ENCODE measurements at regions not wholly inside any gene's neighbourhood (a gene's known extent, or its start where the extent isn't known, plus 50 kb on each side); places are given as distances from the start of the nearest gene placed in this dataset.

DNA sequence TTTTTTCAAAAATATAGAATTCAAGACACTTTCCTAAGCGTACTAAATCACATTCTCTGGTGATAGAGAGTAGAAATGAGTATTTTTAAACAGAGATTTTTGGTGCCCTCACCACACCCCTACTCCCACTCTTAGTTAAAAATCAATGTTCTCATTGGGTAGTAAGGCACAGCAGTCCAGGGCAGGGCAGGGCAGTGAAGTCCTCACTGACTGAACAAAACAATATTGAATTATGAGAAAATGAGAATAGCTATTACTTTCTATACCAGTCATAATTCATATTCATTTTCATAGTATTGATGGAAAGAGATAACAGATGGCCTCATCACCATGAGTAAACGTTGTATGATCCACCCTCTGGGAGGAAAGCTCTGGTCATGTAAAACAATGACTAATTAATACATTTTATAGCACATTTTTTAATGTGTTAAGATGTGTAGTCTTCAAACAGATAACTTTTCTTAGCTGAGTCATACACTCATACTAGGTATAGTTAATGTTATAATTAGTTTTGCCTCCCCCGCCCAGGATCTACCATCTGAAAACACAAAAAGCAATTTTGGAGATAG is 686.1 kb downstream of the KCNJ3 start:
- DNase-seq, result no peak
- no peak overlapping the region for H3K4me3 Mint-ChIP-seq
- H3K36me3 Mint-ChIP-seq (ENCODE audit: low read depth), result no peaks in the 10 kb centered on the region
- H3K9me3 Mint-ChIP-seq, result no peaks in the 10 kb centered on the region
- no peaks in the 10 kb centered on the region for H3K4me1 Mint-ChIP-seq
- H3K27ac Mint-ChIP-seq, result no peak overlapping the region
- H3K27me3 Mint-ChIP-seq (ENCODE audit: low read depth, poor library complexity), result no peaks in the 10 kb centered on the region
- TF ChIP-seq CTCF (IDR thresholded peaks at IDR 0.05), result no peak

GRCh38 chr2:155382776-155383175 is 684.3 kb downstream of the KCNJ3 start:
- Mint-ChIP-seq H3K4me3 (no peak overlapping the region), H3K27me3 (ENCODE audit: low read depth, poor library complexity) (no peaks in the 10 kb centered on the region), H3K36me3 (ENCODE audit: low read depth) (no peaks in the 10 kb centered on the region), H3K27ac (no peak overlapping the region), H3K9me3 (no peaks in the 10 kb centered on the region), H3K4me1 (no peaks in the 10 kb centered on the region)
- DNase-seq, result no peak
- TF ChIP-seq CTCF (IDR thresholded peaks at IDR 0.05), result no peak

DNA sequence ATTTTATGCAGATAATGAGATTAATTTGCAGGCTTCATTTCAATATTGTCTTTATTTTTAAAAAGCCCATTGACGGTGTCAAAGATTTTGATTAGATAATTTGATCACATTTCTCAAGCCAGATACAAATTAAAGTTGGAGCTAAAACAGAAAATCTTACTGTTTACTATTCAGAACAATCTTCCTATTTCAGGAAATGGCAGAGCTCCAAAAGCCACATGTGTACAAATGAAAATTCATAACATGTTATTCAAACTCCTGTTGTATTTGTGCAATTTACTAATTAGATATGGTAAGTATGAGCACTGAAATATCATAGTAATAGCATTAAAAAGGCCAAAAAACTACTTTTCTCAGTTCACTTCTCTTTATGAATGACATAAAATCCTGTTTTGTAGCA is 682.9 kb downstream of the KCNJ3 start:
- Mint-ChIP-seq H3K27ac (no peak overlapping the region), H3K36me3 (ENCODE audit: low read depth) (no peaks in the 10 kb centered on the region)
- TF ChIP-seq CTCF (IDR thresholded peaks at IDR 0.05), result no peak

GRCh38 chr2:155379494-155379893 is 681.0 kb downstream of the KCNJ3 start:
- Mint-ChIP-seq H3K4me1 (no peaks in the 10 kb centered on the region), H3K27me3 (ENCODE audit: low read depth, poor library complexity) (no peaks in the 10 kb centered on the region)
- TF ChIP-seq CTCF (IDR thresholded peaks at IDR 0.05), result no peak

More for the DNA sequence above, 682.9 kb downstream of the KCNJ3 start:
- H3K4me3 Mint-ChIP-seq, result no peak overlapping the region
- H3K9me3 Mint-ChIP-seq, result no peaks in the 10 kb centered on the region
- DNase-seq, result no peak
- no peaks in the 10 kb centered on the region for H3K27me3 Mint-ChIP-seq (ENCODE audit: low read depth, poor library complexity)
- H3K4me1 Mint-ChIP-seq, result no peaks in the 10 kb centered on the region

GRCh38 chr2:155377931-155378444 is 679.5 kb downstream of the KCNJ3 start:
- DNase-seq, result no peak
- no peaks in the 10 kb centered on the region for H3K36me3 Mint-ChIP-seq (ENCODE audit: low read depth)
- no peak overlapping the region for H3K27ac Mint-ChIP-seq
- no peaks in the 10 kb centered on the region for H3K4me1 Mint-ChIP-seq
- no peak overlapping the region for H3K4me3 Mint-ChIP-seq
- H3K27me3 Mint-ChIP-seq (ENCODE audit: low read depth, poor library complexity), result no peaks in the 10 kb centered on the region
- no peaks in the 10 kb centered on the region for H3K9me3 Mint-ChIP-seq
- no peak for TF ChIP-seq CTCF (IDR thresholded peaks at IDR 0.05)

More at GRCh38 chr2:155379494-155379893, 681.0 kb downstream of the KCNJ3 start:
- Mint-ChIP-seq H3K27ac (no peak overlapping the region), H3K9me3 (no peaks in the 10 kb centered on the region), H3K36me3 (ENCODE audit: low read depth) (no peaks in the 10 kb centered on the region), H3K4me3 (no peak overlapping the region)
- DNase-seq, result no peak

DNA sequence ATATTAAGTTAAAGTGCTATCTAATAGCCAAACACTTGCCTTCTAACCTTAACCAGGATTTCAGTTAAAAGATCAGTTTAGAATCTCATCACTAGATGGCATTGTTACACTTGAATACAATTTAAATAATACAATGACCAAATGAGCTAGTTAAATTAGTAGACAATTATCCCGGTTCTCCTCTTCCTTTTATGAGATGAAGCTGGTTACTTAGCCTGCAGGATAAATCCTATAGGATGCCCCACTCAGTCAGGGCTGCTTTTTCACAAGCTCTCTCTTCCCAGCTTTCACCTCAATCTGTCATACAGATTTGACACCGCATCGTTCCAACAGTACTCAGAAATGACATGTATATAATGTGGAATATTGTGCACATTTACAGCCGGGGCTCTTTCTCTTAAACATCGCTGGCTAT is 678.8 kb downstream of the KCNJ3 start:
- Mint-ChIP-seq H3K36me3 (ENCODE audit: low read depth) (no peaks in the 10 kb centered on the region), H3K27ac (no peak overlapping the region), H3K9me3 (no peaks in the 10 kb centered on the region), H3K4me3 (no peak overlapping the region), H3K4me1 (no peaks in the 10 kb centered on the region), H3K27me3 (ENCODE audit: low read depth, poor library complexity) (no peaks in the 10 kb centered on the region)
- DNase-seq, result no peak
- peak; percentile 36 for TF ChIP-seq CTCF (IDR thresholded peaks at IDR 0.05)
